DND-41 (cell line): ENCODE measurements at regions not wholly inside any gene's neighbourhood (a gene's known extent, or its start where the extent isn't known, plus 50 kb on each side); places are given as distances from the start of the nearest gene placed in this dataset.
"Not testable (repeated sequence)": the region's sequence is repeated elsewhere in the genome, so short reads cannot be mapped to it uniquely, and the experiment has no call there.

ENCODE experiments used
- ATAC-seq: fragments of 200-7000 bp; cut with Tn5 transposase; 3 replicates; pipeline ENCODE4 v1.9.1; 2021; ENCODE audit warnings: low read depth; ENCODE audit not compliant: insufficient read depth
- DNase-seq: peaks from one replicate; pipeline ENCODE4 v3.0.0-alpha.2; 2020
- H2AFZ ChIP-seq: 2 replicates; pipeline ENCODE4 v1.6.0; 2012; ENCODE audit warnings: low read depth, low read length
- H3K27ac ChIP-seq: 2 replicates; pipeline ENCODE4 v1.5.1; 2012; ENCODE audit warnings: low read length, inconsistent platforms
- H3K27me3 ChIP-seq: fragments of 200-600 bp; sonication (generic); 2 replicates; pipeline ENCODE4 v1.6.0; 2012; ENCODE audit warnings: low read length, mild to moderate bottlenecking, inconsistent platforms; ENCODE audit not compliant: insufficient read depth, poor library complexity
- H3K36me3 ChIP-seq: 2 replicates; pipeline ENCODE4 v1.5.1; 2012; ENCODE audit warnings: low read length, inconsistent platforms; ENCODE audit not compliant: insufficient read depth
- H3K4me1 ChIP-seq: 2 replicates; pipeline ENCODE4 v1.5.1; 2012; ENCODE audit warnings: mild to moderate bottlenecking, low read length; ENCODE audit not compliant: insufficient read depth
- H3K4me2 ChIP-seq: 2 replicates; pipeline ENCODE4 v1.6.0; 2012; ENCODE audit warnings: mild to moderate bottlenecking, moderate library complexity, low read length, inconsistent platforms; ENCODE audit not compliant: insufficient read depth
- H3K4me3 ChIP-seq, 2 experiments: fragments of 200-600 bp in 1 of 2; shearing (Covaris generic) in 1 of 2; 2 replicates each; pipeline ENCODE4 v1.5.1; 2012 to 2016; ENCODE audit warnings: inconsistent platforms in 2 of 2, low read length in 2 of 2, mild to moderate bottlenecking in 2 of 2, low read depth in 1 of 2, moderate library complexity in 1 of 2
- H3K79me2 ChIP-seq: 2 replicates; pipeline ENCODE4 v1.6.0; 2012; ENCODE audit warnings: low read length, inconsistent platforms; ENCODE audit not compliant: insufficient read depth
- H3K9ac ChIP-seq: 2 replicates; pipeline ENCODE4 v1.6.0; 2012; ENCODE audit warnings: low read depth, mild to moderate bottlenecking, inconsistent platforms, low read length, moderate library complexity
- H3K9me3 ChIP-seq: 2 replicates; pipeline ENCODE4 v1.5.1; 2012; ENCODE audit warnings: low read length, moderate library complexity, mild to moderate bottlenecking, inconsistent platforms; ENCODE audit not compliant: insufficient read depth, severe bottlenecking
- H4K20me1 ChIP-seq: 2 replicates; pipeline ENCODE4 v1.6.0; 2012; ENCODE audit warnings: low read length; ENCODE audit not compliant: insufficient read depth
- EZH2 ChIP-seq: IDR thresholded peaks from 3 replicates; pipeline ENCODE4 v1.6.1; 2012; ENCODE audit warnings: borderline replicate concordance, low read depth, mild to moderate bottlenecking, moderate library complexity, low read length, inconsistent platforms; ENCODE audit not compliant: severe bottlenecking
- TF ChIP-seq, protein P1 (sequence below): IDR thresholded peaks from 2 replicates; pipeline ENCODE4 v1.5.1; 2012; ENCODE audit warnings: borderline replicate concordance, low read length, moderate library complexity, mild to moderate bottlenecking; ENCODE audit not compliant: poor library complexity, severe bottlenecking; ENCODE audit errors: extremely low read depth

DNA sequence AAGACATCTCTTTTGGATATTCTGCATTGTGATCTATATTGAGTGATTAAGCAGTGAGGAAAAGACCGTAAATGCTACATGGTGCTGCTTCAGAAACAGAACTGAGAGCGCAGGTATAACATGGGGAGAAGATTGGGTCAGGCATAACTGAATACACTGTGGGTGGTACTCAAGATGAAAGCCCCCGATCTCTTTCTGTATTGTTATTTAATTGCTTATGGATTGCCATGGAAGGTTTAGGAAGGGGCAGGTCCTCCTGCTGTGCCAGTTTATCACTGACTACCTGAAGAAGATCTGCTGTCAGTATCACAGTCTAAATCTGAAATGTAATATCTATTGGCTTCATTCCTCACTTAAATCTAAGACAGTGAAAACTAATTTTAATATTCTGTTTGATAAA lies 1568.7 kb upstream of the CELF4 start:
- no peak for ATAC-seq
- no peak for TF ChIP-seq EZH2
- TF ChIP-seq, protein P1, sequence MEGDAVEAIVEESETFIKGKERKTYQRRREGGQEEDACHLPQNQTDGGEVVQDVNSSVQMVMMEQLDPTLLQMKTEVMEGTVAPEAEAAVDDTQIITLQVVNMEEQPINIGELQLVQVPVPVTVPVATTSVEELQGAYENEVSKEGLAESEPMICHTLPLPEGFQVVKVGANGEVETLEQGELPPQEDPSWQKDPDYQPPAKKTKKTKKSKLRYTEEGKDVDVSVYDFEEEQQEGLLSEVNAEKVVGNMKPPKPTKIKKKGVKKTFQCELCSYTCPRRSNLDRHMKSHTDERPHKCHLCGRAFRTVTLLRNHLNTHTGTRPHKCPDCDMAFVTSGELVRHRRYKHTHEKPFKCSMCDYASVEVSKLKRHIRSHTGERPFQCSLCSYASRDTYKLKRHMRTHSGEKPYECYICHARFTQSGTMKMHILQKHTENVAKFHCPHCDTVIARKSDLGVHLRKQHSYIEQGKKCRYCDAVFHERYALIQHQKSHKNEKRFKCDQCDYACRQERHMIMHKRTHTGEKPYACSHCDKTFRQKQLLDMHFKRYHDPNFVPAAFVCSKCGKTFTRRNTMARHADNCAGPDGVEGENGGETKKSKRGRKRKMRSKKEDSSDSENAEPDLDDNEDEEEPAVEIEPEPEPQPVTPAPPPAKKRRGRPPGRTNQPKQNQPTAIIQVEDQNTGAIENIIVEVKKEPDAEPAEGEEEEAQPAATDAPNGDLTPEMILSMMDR: no peak
- no peak overlapping the region for H3K4me2 ChIP-seq
- no peak overlapping the region for H3K27ac ChIP-seq
- no peak overlapping the region for H3K4me3 ChIP-seq
- H2AFZ ChIP-seq: no peak overlapping the region
- H3K4me1 ChIP-seq: no peaks in the 10 kb centered on the region
- no peaks in the 10 kb centered on the region for H3K9me3 ChIP-seq
- no peaks in the 10 kb centered on the region for H3K79me2 ChIP-seq
- no peak for DNase-seq
- no peaks in the 10 kb centered on the region for H3K36me3 ChIP-seq
- H3K27me3 ChIP-seq: no peaks in the 10 kb centered on the region
- H4K20me1 ChIP-seq: no peaks in the 10 kb centered on the region
- no peak overlapping the region for H3K9ac ChIP-seq

DNA sequence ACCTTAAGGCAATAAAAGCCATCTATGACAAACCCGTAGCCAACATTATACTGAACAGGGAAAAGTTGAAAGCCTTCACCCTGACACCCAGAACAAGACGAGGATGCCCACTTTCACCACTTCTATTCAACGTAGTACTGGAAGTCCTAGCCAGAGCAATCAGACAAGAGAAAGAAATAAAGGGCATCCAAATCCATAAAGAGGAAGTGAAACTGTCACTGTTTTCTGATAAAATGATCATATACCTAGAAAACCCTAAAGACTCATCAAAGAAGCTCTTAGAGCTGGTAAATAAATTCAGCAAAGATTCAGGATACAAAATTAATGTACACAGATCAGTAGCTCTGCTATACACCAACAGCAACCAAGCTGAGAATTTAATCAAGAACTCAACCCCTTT lies 1561.9 kb upstream of the CELF4 start:
- not testable (repeated sequence) for H2AFZ ChIP-seq, H3K4me2 ChIP-seq, H3K27me3 ChIP-seq, DNase-seq, H3K4me1 ChIP-seq, ATAC-seq, H3K9ac ChIP-seq, H3K27ac ChIP-seq, H3K9me3 ChIP-seq, H3K36me3 ChIP-seq, H3K79me2 ChIP-seq, H4K20me1 ChIP-seq, H3K4me3 ChIP-seq

DNA sequence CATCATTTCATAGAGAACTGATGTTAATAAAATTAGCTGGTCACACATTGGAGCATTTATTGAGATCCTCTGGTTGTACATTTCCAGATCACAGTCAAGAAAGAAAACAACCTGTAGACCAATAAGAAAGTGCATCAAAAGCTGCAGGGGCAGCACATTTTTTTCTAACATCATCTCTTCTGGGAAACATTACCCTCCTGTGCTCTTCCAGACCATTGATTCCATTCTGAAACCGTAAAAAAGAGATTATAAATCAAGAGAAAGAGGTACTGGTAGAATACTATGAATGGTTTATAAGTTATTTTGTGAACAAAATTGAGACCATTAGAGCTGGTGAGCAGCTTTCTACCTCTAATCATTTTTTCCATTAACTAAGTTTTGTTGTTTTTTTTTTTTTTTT lies 1548.2 kb upstream of the CELF4 start:
- DNase-seq (no peak), ATAC-seq (no peak)
- TF ChIP-seq EZH2: no peak
- TF ChIP-seq, protein P1: no peak
- H4K20me1 ChIP-seq: no peaks in the 10 kb centered on the region
- no peaks in the 10 kb centered on the region for H3K79me2 ChIP-seq
- H3K4me1 ChIP-seq: no peaks in the 10 kb centered on the region
- no peak overlapping the region for H2AFZ ChIP-seq
- no peaks in the 10 kb centered on the region for H3K36me3 ChIP-seq
- no peaks in the 10 kb centered on the region for H3K9me3 ChIP-seq
- no peak overlapping the region for H3K4me2 ChIP-seq
- no peaks in the 10 kb centered on the region for H3K27me3 ChIP-seq
- H3K9ac ChIP-seq: no peak overlapping the region
- no peak overlapping the region for H3K27ac ChIP-seq
- H3K4me3 ChIP-seq: no peak overlapping the region

DNA sequence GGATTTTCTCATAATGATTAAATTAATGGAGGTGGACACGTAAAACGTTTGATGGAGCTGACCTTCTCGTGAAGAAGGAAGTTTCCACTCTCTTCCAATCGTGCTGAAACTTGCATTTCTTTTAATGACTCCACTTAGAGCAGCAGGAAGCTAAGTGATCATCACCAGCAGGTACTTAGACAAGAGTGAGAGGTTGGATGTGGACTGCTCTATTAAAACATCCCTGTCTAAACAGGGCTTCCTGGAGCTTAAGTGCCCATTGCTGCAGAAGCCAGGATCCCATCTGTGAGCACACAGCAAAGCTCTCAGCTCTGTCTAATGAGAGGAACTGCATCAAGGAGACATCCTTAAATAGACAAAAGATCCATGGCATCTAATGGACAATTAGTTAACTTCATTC lies 1539.5 kb upstream of the CELF4 start:
- ATAC-seq: no peak
- Histone ChIP-seq H3K9me3 (no peaks in the 10 kb centered on the region), H3K4me1 (no peaks in the 10 kb centered on the region), H3K79me2 (no peaks in the 10 kb centered on the region), H3K27me3 (no peaks in the 10 kb centered on the region), H3K4me2 (no peak overlapping the region), H3K4me3 (no peak overlapping the region), H3K27ac (no peak overlapping the region), H4K20me1 (no peaks in the 10 kb centered on the region), H2AFZ (no peak overlapping the region; the same call in 1 of the 2 replicates), H3K36me3 (no peaks in the 10 kb centered on the region), H3K9ac (no peak overlapping the region)
- no peak for DNase-seq
- TF ChIP-seq, protein P1: no peak
- TF ChIP-seq EZH2: no peak
